HG03432 (cell line): ENCODE measurements at regions not wholly inside any gene's neighbourhood (a gene's known extent, or its start where the extent isn't known, plus 50 kb on each side); places are given as distances from the start of the nearest gene placed in this dataset.
"Not testable (repeated sequence)": the region's sequence is repeated elsewhere in the genome, so short reads cannot be mapped to it uniquely, and the experiment has no call there.

Experiments used
- ATAC-seq: cut with Tn5 transposase; IDR thresholded peaks from one replicate; pipeline ENCODE4 v1.9.1; 2021; ENCODE audit warnings: mild to moderate bottlenecking, moderate library complexity; ENCODE audit not compliant: unreplicated experiment

DNA sequence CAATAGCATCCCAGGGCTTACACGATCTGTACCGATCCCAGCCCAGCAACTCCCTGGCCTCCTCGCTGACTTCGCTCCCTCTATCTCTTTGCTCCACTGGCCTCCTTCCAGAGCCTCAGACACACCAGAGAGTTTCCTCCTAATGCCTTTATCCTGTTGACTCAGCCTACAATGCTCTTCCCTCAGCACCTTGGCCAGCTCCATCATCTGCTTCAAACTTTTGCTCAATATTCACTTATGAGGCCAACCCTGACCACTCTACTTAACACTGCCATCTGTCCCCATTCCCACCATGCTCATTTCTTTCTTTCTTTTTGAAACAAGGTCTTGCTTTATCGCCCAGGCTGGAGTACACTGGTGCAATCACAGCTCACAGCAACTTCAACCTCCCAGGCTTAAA is 180.9 kb downstream of the CEP170 start:
- not testable (repeated sequence) for ATAC-seq

DNA sequence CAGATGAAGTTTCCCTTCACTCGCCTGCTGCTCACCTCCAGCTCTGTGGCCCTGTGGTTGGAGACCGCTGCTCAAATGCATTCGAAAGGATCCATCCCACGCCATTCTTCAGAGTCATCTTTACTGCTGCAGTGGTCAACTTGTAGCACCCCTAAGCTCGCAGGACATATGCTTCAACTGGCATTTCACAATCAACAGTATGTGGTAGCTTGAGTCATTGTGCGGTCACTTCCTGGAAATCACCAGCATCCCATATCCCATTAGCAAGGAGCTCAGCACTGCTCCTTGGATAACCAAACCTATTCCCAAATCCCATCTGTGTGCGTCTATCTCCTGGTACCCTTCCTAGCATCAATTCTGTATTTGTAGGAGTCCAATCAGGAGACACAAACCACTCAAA is 188.0 kb downstream of the CEP170 start:
- ATAC-seq = not testable (repeated sequence)

DNA sequence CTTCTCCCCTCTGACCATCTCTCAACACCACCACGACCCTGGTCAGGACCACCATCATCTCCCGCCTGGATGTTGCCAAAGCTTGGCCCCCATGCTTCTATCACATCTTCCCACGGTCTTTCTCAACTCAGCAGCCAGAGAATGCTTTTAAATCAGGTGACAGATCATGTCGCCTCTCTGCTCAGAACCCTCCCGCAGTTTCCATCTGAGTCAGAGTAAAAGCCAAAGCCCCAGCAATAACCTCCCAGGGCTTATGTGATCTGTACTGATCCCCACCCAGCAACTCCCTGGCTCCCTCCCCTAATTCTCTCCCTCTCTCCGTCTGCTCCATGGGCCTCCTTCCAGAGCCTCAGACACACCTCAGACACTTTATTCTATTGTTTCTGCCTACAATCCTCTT is 193.1 kb downstream of the CEP170 start:
- not testable (repeated sequence) for ATAC-seq

GRCh38 chr1:243055510-243055909 is 199.6 kb downstream of the CEP170 start:
- not testable (repeated sequence) for ATAC-seq

- ATAC-seq = not testable (repeated sequence)
Observed at GRCh38 chr1:243055091-243055490, 200.0 kb downstream of the CEP170 start.

DNA sequence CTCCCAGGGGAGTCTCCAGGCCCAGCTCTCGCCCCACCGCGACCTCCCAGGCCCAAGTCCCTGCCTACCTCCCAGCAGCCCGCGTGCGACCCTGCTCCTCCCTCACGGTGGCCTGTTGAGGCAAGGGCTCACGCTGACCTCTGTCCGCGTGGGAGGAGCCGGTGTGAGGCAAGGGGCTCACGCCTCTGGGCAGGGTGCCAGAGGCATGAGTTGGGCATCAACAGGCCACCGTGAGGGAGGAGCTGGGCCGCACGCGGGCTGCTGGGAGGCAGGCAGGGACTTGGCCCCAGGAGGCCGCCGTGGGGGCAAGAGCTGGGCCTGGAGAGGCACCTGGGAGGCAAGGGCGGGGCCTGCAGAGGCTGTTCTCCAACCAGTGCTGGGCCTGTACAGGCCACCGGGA is 200.4 kb downstream of the CEP170 start:
- not testable (repeated sequence) for ATAC-seq

GRCh38 chr1:243053048-243053447 is 202.0 kb downstream of the CEP170 start:
- not testable (repeated sequence) for ATAC-seq

GRCh38 chr1:243050613-243051012 is 204.5 kb downstream of the CEP170 start:
- ATAC-seq = not testable (repeated sequence)

- not testable (repeated sequence) for ATAC-seq
Observed at GRCh38 chr1:243049716-243050115, 205.4 kb downstream of the CEP170 start.

GRCh38 chr1:243021365-243021764 is 233.7 kb downstream of the CEP170 start:
- ATAC-seq = not testable (repeated sequence)

DNA sequence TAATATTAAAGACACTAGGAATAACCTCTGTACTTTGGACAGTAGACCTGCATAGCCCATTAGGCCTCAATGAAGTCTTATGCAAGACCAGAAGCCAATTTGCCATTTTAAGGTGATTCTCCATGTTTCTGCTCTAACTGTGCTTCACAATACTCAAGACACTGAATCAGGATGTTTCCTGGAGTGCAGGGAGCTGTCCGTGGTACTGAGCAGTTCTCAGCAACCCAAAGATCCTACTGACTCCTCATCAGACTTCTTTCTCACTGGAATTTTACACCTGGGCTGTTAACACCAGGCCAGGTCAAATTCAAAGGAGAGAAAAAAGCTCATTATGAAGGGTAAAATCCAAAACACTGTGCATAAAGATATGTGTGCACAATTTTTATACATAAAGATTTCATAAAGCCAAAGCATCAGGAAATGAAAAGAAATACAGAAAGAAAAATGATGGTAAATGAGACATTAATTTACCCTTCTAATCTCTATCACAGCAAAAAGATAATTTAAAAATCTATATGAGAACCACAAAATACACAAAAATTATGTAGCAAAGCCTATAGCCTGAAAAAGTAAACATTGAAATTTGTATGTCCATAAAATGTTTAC is 235.9 kb downstream of the CEP170 start:
- ATAC-seq = not testable (repeated sequence)

DNA sequence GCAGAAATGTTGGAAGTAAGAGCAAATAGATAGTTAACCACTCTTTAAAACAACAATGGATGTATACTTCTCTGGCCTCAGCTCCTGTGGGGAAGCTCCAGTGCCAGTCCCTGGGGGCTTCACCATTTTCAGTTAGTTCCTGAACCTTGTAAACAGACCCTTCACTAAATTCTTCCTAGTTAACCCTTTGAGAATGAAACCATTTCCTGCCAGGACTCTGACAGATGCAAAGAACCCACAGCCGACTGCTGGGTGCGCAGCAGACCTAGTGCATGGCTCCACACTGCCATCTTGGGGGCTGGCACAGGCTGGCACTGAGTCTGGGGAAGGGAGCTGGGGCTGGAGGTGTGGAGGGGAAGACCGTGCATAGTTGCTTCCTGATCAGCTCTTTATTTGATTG is 244.4 kb downstream of the CEP170 start:
- ATAC-seq = not testable (repeated sequence)

DNA sequence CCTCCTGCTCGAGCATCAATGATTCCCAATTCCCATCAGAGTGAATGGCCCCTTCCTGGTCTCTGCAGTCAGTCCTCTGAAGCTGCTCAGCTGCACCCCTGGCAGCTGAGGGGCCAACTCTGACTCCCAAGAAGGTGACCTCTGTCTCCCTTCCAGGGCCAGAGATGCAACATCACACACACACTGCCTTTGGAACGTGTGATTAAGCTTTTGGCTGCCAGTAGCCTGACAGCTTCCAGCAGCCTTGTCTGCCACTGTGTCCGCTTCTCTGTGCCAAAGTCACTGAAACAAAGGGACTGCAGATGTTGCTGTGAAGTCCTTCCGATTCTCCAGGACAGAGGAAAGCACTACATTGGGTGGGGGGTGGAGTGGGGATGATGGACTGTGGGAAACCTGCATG is 254.1 kb downstream of the CEP170 start:
- not testable (repeated sequence) for ATAC-seq

- ATAC-seq = not testable (repeated sequence)
Observed at GRCh38 chr1:242992776-242993175, 262.3 kb downstream of the CEP170 start.

DNA sequence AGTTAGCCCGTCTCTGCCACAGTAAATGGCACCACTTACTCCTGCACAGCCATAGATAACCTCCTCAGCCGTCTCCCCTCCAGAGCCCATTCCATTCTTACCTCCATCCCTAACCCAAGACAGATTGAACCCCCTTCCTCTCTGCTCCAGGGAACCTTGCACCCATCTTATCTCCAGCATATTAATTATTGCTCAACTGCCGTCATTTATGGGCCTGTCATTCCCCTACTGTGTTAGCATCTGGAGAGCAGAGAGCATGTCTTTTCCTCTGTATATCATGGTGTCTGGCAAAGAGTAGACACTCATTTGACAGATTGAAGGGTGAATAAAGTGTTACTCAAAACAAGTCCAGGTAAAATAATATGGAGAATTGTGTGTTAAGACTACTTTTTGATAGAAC is 270.0 kb downstream of the CEP170 start:
- ATAC-seq = not testable (repeated sequence)

DNA sequence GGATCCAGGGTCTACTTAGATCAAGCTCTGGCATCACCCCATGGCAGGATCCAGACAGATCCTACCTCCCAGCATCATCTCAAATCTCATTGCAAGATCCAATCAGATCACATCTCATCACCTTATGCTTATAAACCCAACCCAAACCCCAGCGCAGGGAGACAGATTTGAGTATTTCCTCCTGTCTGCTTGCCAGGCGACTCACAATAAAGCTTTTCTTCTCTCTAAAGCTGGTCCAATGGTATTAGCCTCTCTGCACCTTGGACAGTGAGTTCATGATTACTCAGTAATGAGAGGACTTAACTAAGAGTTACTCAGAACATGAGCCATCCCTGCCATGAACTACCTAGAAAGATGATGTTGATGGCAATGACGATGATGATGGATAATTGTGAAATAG is 281.7 kb downstream of the CEP170 start:
- not testable (repeated sequence) for ATAC-seq

- ATAC-seq = no peak
Observed at GRCh38 chr1:242966892-242967291, 288.2 kb downstream of the CEP170 start.

DNA sequence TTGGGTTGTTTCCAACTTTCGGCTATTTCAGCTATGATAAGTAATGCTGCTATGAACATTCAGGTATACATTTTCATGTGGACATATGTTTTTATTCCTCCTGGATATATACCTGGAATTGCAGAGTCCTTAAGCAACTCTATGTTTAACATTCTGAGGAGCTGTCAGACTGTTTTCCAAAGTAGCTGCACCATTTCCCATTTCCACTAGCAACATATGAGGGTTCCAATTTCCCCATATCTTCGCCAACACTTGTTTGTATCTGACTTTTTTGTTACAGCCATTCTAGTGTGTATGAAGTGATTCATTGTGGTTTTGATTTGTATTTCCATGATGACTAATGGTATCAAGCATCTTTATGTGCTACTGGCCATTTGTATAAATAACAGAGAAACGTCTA is 295.7 kb downstream of the CEP170 start:
- ATAC-seq = not testable (repeated sequence)

DNA sequence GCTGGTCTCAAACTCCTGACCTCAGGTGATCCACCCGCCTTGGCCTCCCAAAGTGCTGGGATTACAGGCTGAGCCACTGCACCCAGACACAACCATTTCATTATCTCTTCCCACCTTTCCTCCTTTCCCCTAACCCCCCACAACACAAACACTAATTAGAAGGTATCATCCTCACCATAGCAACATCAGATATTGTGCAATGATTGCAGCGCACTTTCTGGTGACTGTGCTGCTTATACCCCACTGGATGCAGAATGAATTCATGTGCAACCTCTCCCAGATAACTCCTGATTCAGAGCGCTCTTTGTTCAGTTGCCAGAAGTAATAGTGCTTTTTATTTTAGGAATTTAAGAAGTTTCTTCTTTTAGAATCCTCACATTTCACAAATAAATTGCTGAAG is 300.1 kb downstream of the CEP170 start:
- ATAC-seq = not testable (repeated sequence)

DNA sequence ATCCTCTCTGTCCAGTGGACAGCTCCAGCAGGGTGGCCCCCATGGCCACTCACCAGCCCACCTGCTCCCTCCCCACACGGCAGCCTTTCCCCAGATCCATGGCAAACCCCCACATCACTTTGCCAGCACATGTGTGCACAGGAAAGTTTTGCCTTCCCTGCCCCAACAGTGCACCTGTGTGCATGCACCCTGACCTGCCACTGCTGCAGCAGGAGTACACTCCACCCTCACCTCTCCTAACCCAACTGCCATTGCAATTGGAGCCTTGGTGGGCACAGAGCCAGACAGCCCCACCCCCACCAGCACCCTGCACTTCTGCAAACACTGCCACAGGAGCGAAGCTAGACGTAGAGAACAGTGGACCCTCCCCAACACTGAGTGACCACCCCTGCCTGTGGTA is 308.9 kb downstream of the CEP170 start:
- no peak for ATAC-seq

GRCh38 chr1:242936725-242937124 is 318.4 kb downstream of the CEP170 start:
- peak; percentile 72 for ATAC-seq

DNA sequence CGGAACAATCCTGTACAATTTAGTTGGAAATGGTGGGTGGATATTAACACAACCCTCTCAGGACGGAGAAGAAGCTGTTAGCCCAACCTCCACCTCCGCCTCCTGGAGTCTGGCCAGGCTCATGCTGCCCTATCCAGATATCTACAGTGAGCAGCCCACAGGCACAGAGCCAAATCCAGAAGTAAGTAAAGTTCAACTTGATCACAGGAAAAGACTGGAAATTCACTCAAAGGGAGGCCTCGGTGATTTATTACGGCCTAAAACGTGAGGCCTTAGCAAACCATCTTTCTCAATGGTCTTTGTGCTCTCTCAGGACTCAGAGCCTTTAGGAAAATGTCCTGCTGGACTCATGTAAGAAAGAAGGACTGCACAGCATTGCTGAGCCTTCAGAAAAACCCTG is 330.4 kb downstream of the CEP170 start:
- ATAC-seq = not testable (repeated sequence)

GRCh38 chr1:242923603-242924002 is 331.5 kb downstream of the CEP170 start:
- not testable (repeated sequence) for ATAC-seq
